GM12873 (cell line): ENCODE measurements at regions not wholly inside any gene's neighbourhood (a gene's known extent, or its start where the extent isn't known, plus 50 kb on each side); places are given as distances from the start of the nearest gene placed in this dataset.

Experiments used
- CTCF ChIP-seq: IDR thresholded peaks from 2 replicates; pipeline ENCODE4 v1.5.1; 2012; ENCODE audit warnings: low read depth, mild to moderate bottlenecking, moderate library complexity, low read length, control low read depth; ENCODE audit not compliant: insufficient read depth; ENCODE audit errors: missing control alignments

GRCh38 chr3:161879470-161879869 is 382.9 kb downstream of the OTOL1 start:
- TF ChIP-seq CTCF = no peak

GRCh38 chr3:161884830-161885229 is 388.2 kb downstream of the OTOL1 start:
- TF ChIP-seq CTCF = no peak

- TF ChIP-seq CTCF = no peak
Observed at GRCh38 chr3:161890147-161890625, 393.6 kb downstream of the OTOL1 start.

- TF ChIP-seq CTCF = no peak
Observed at GRCh38 chr3:161893972-161894371, 397.4 kb downstream of the OTOL1 start.

- no peak for TF ChIP-seq CTCF
Observed at GRCh38 chr3:161894657-161895056, 398.0 kb downstream of the OTOL1 start.

GRCh38 chr3:161905520-161906132 is 409.0 kb downstream of the OTOL1 start:
- TF ChIP-seq CTCF = no peak

GRCh38 chr3:161913786-161914389 is 417.3 kb downstream of the OTOL1 start:
- no peak for TF ChIP-seq CTCF
